ENCODE measurements at regions not wholly inside any gene's neighbourhood (a gene's known extent, or its start where the extent isn't known, plus 50 kb on each side); places are given as distances from the start of the nearest gene placed in this dataset.

GRCh38 chr11:45424411-45425180 is 138.5 kb upstream of the SYT13 start:
- no peak overlapping the region for H2AFZ ChIP-seq (ENCODE audit: low read length)
- no peak overlapping the region for H3K4me3 ChIP-seq (ENCODE audit: low read length)
- H3K9me2 ChIP-seq (replicated peaks; ENCODE audit: insufficient read depth, low read length): no peaks in the 10 kb centered on the region
- H3K9ac ChIP-seq (ENCODE audit: low read length): no peak overlapping the region
- no peaks in the 10 kb centered on the region for H3F3A ChIP-seq (ENCODE audit: insufficient read depth, low read length)
- no peaks in the 10 kb centered on the region for H3K36me3 ChIP-seq (replicated peaks; ENCODE audit: insufficient read depth, low read length)
- DNase-seq: no peak
- H3K4me1 ChIP-seq (ENCODE audit: low read length): no peaks in the 10 kb centered on the region
- TF ChIP-seq CTCF (IDR thresholded peaks at IDR 0.05; ENCODE audit: low read length) (no peak), EZH2 (optimal IDR thresholded peaks at IDR 0.05; ENCODE audit: low read depth, low read length) (no peak), EZH2phosphoT487 (IDR thresholded peaks at IDR 0.05; ENCODE audit: low read length) (no peak)
- no peak overlapping the region for H3K27ac ChIP-seq (ENCODE audit: low read length)
- no peaks in the 10 kb centered on the region for H4K20me1 ChIP-seq (ENCODE audit: insufficient read depth, low read length)
- no peaks in the 10 kb centered on the region for H3K9me3 ChIP-seq (replicated peaks; ENCODE audit: insufficient read depth, low read length)
- H3K27me3 ChIP-seq (replicated peaks; ENCODE audit: insufficient read depth, low read length): no peaks in the 10 kb centered on the region
- no peak overlapping the region for H3K4me2 ChIP-seq (ENCODE audit: low read depth, low read length)
- H3K79me2 ChIP-seq (ENCODE audit: low read length): no peaks in the 10 kb centered on the region

- no peaks in the 10 kb centered on the region for H3F3A ChIP-seq (ENCODE audit: insufficient read depth, low read length)
- no peak overlapping the region for H2AFZ ChIP-seq (ENCODE audit: low read length)
- no peak for DNase-seq
- no peak overlapping the region for H3K27ac ChIP-seq (ENCODE audit: low read length)
- H3K4me1 ChIP-seq (ENCODE audit: low read length): no peaks in the 10 kb centered on the region
- no peak overlapping the region for H3K4me3 ChIP-seq (ENCODE audit: low read length)
- H3K9ac ChIP-seq (ENCODE audit: low read length): no peak overlapping the region
- no peak overlapping the region for H3K4me2 ChIP-seq (ENCODE audit: low read depth, low read length)
- H3K9me3 ChIP-seq (replicated peaks; ENCODE audit: insufficient read depth, low read length): no peaks in the 10 kb centered on the region
- TF ChIP-seq EZH2 (optimal IDR thresholded peaks at IDR 0.05; ENCODE audit: low read depth, low read length) (no peak), CTCF (IDR thresholded peaks at IDR 0.05; ENCODE audit: low read length) (no peak), EZH2phosphoT487 (IDR thresholded peaks at IDR 0.05; ENCODE audit: low read length) (no peak)
- no peaks in the 10 kb centered on the region for H3K36me3 ChIP-seq (replicated peaks; ENCODE audit: insufficient read depth, low read length)
- no peaks in the 10 kb centered on the region for H3K27me3 ChIP-seq (replicated peaks; ENCODE audit: insufficient read depth, low read length)
- no peaks in the 10 kb centered on the region for H3K9me2 ChIP-seq (replicated peaks; ENCODE audit: insufficient read depth, low read length)
- H4K20me1 ChIP-seq (ENCODE audit: insufficient read depth, low read length): no peaks in the 10 kb centered on the region
- H3K79me2 ChIP-seq (ENCODE audit: low read length): no peaks in the 10 kb centered on the region
Observed at GRCh38 chr11:45423475-45424120, 137.5 kb upstream of the SYT13 start.

- Histone ChIP-seq H2AFZ (ENCODE audit: low read length) (no peak overlapping the region), H3K4me3 (ENCODE audit: low read length) (no peak overlapping the region), H3K27ac (ENCODE audit: low read length) (no peak overlapping the region), H3K4me2 (ENCODE audit: low read depth, low read length) (no peak overlapping the region), H3K4me1 (ENCODE audit: low read length) (no peaks in the 10 kb centered on the region), H3K79me2 (ENCODE audit: low read length) (no peaks in the 10 kb centered on the region), H3K9me2 (replicated peaks; ENCODE audit: insufficient read depth, low read length) (no peaks in the 10 kb centered on the region), H3K36me3 (replicated peaks; ENCODE audit: insufficient read depth, low read length) (no peaks in the 10 kb centered on the region), H3F3A (ENCODE audit: insufficient read depth, low read length) (no peaks in the 10 kb centered on the region), H3K9me3 (replicated peaks; ENCODE audit: insufficient read depth, low read length) (no peaks in the 10 kb centered on the region), H3K27me3 (replicated peaks; ENCODE audit: insufficient read depth, low read length) (no peaks in the 10 kb centered on the region), H3K9ac (ENCODE audit: low read length) (no peak overlapping the region), H4K20me1 (ENCODE audit: insufficient read depth, low read length) (no peaks in the 10 kb centered on the region)
- TF ChIP-seq CTCF (IDR thresholded peaks at IDR 0.05; ENCODE audit: low read length) (no peak), EZH2 (optimal IDR thresholded peaks at IDR 0.05; ENCODE audit: low read depth, low read length) (no peak), EZH2phosphoT487 (IDR thresholded peaks at IDR 0.05; ENCODE audit: low read length) (no peak)
- DNase-seq: no peak
Observed at GRCh38 chr11:45423036-45423435, 136.9 kb upstream of the SYT13 start.

Measured in MM.1S (cell line).